IMR-90 (cell line): ENCODE measurements at regions not wholly inside any gene's neighbourhood (a gene's known extent, or its start where the extent isn't known, plus 50 kb on each side); places are given as distances from the start of the nearest gene placed in this dataset.

ENCODE experiments used
- ATAC-seq: fragments of 200-7000 bp; cut with Tn5 transposase; 2 replicates; pipeline ENCODE4 v1.9.1; 2020; ENCODE audit warnings: low read depth, mild to moderate bottlenecking, moderate library complexity
- BruUV-seq: library from RNA; stranded (reverse); fragments of 400-500 nt; replicated peaks from 2 replicates; lab custom pipeline; 2021; lab: Mats Ljungman, UMichigan
- CTCF ChIA-PET: fragments of 300-600 bp; formaldehyde crosslinking; extraction: SDS; loops from one replicate; lab custom pipeline; 2021; ENCODE audit warnings: antibody characterized with exemption; lab: Yijun Ruan, JAX
- POLR2A ChIA-PET: fragments of 300-600 bp; sonication (Branson Sonifier 250); formaldehyde crosslinking; loops from one replicate; lab custom pipeline; 2022; ENCODE audit warnings: antibody characterized with exemption; ENCODE audit not compliant: unreplicated experiment; lab: Charles Lee
- DNase-seq: peaks from one replicate; pipeline ENCODE4 v3.0.0; 2013
- H2AFZ ChIP-seq: replicated peaks from 2 replicates; pipeline ENCODE3; 2013; ENCODE audit warnings: low read length, mild to moderate bottlenecking; ENCODE audit not compliant: poor library complexity
- H2AK5ac ChIP-seq: 2 replicates; pipeline ENCODE4 v1.6.1; 2013; ENCODE audit warnings: low read depth, low read length, inconsistent platforms
- H2AK9ac ChIP-seq: replicated peaks from 2 replicates; pipeline ENCODE3; 2013; ENCODE audit warnings: mild to moderate bottlenecking, low read depth, low read length, moderate library complexity; ENCODE audit not compliant: poor library complexity
- H2BK120ac ChIP-seq: 2 replicates; pipeline ENCODE4 v1.6.1; 2013; ENCODE audit warnings: low read depth, low read length, inconsistent platforms
- H2BK15ac ChIP-seq: 3 replicates; pipeline ENCODE4 v1.6.1; 2013; ENCODE audit warnings: low read depth, low read length, inconsistent platforms
- H2BK20ac ChIP-seq: 2 replicates; pipeline ENCODE4 v1.6.1; 2013; ENCODE audit warnings: low read depth, mild to moderate bottlenecking, inconsistent platforms, low read length, moderate library complexity
- H2BK5ac ChIP-seq: 2 replicates; pipeline ENCODE4 v1.6.1; 2013; ENCODE audit warnings: mild to moderate bottlenecking, low read depth, low read length, inconsistent platforms; ENCODE audit not compliant: poor library complexity, severe bottlenecking
- H3K14ac ChIP-seq: replicated peaks from 2 replicates; pipeline ENCODE4 v1.6.1; 2013; ENCODE audit warnings: low read depth, low read length, inconsistent platforms
- H3K18ac ChIP-seq: 2 replicates; pipeline ENCODE4 v1.6.1; 2013; ENCODE audit warnings: low read depth, low read length, control low read depth
- H3K23ac ChIP-seq: 2 replicates; pipeline ENCODE4 v1.6.1; 2013; ENCODE audit warnings: low read depth, low read length, inconsistent platforms
- H3K27ac ChIP-seq: 2 replicates; pipeline ENCODE4 v1.5.1; 2013; ENCODE audit warnings: mild to moderate bottlenecking, control low read depth, low read length; ENCODE audit not compliant: insufficient read depth
- H3K27me3 ChIP-seq: 2 replicates; pipeline ENCODE4 v1.6.1; 2013; ENCODE audit warnings: low read length; ENCODE audit not compliant: control insufficient read depth, insufficient read depth
- H3K36me3 ChIP-seq: 2 replicates; pipeline ENCODE4 v1.6.1; 2013; ENCODE audit warnings: low read length, mixed read lengths; ENCODE audit not compliant: control insufficient read depth, insufficient read depth
- H3K4ac ChIP-seq: 2 replicates; pipeline ENCODE4 v1.6.1; 2013; ENCODE audit warnings: low read depth, low read length, inconsistent platforms
- H3K4me1 ChIP-seq: 2 replicates; pipeline ENCODE4 v1.6.1; 2013; ENCODE audit warnings: low read length, mixed read lengths; ENCODE audit not compliant: control insufficient read depth, insufficient read depth
- H3K4me2 ChIP-seq: 2 replicates; pipeline ENCODE4 v1.6.1; 2013; ENCODE audit warnings: low read depth, mild to moderate bottlenecking, control low read depth, low read length, moderate library complexity
- H3K4me3 ChIP-seq: 2 replicates; pipeline ENCODE4 v1.5.1; 2013; ENCODE audit warnings: low read depth, mild to moderate bottlenecking, control low read depth, low read length, moderate library complexity; ENCODE audit not compliant: insufficient read depth
- H3K56ac ChIP-seq: 2 replicates; pipeline ENCODE4 v1.6.1; 2013; ENCODE audit warnings: low read length, inconsistent platforms; ENCODE audit not compliant: insufficient read depth; ENCODE audit errors: extremely low read depth
- H3K79me1 ChIP-seq, 2 experiments: 2 replicates each; pipeline ENCODE4 v1.6.1; 2013; ENCODE audit warnings: low read length in 2 of 2, inconsistent platforms in 1 of 2, low read depth in 1 of 2
- H3K9ac ChIP-seq: 2 replicates; pipeline ENCODE4 v1.6.1; 2013; ENCODE audit warnings: low read depth, low read length, control low read depth
- H3K9me1 ChIP-seq: 2 replicates; pipeline ENCODE4 v1.6.1; 2013; ENCODE audit warnings: low read length, inconsistent platforms; ENCODE audit not compliant: insufficient read depth
- H3K9me3 ChIP-seq: 2 replicates; pipeline ENCODE4 v1.6.1; 2013; ENCODE audit warnings: low read length; ENCODE audit not compliant: control insufficient read depth, insufficient read depth
- H4K20me1 ChIP-seq: 2 replicates; pipeline ENCODE4 v1.6.1; 2013; ENCODE audit warnings: low read length, inconsistent platforms; ENCODE audit not compliant: insufficient read depth
- H4K5ac ChIP-seq: 2 replicates; pipeline ENCODE4 v1.6.1; 2013; ENCODE audit warnings: mild to moderate bottlenecking, low read depth, low read length, control low read depth
- H4K8ac ChIP-seq, 2 experiments: 2 replicates each; pipeline ENCODE4 v1.6.1; 2013; ENCODE audit warnings: low read depth in 2 of 2, low read length in 2 of 2, control low read depth in 1 of 2, inconsistent platforms in 1 of 2
- H4K91ac ChIP-seq: 2 replicates; pipeline ENCODE4 v1.6.1; 2013; ENCODE audit warnings: low read depth, low read length, inconsistent platforms; ENCODE audit not compliant: insufficient read depth
- BHLHE40 ChIP-seq: fragments of 150-350 bp; IDR thresholded peaks from 2 replicates; pipeline ENCODE4 v1.6.1; 2016; ENCODE audit warnings: mild to moderate bottlenecking, low read depth, low read length
- CEBPB ChIP-seq: IDR thresholded peaks from 2 replicates; pipeline ENCODE4 v1.6.1; 2012; ENCODE audit warnings: low read depth, low read length, improper control_type of control experiment
- CHD1 ChIP-seq: IDR thresholded peaks from 2 replicates; pipeline ENCODE4 v1.6.1; 2012; ENCODE audit warnings: low read depth, low read length, improper control_type of control experiment
- FOS ChIP-seq: fragments of 150-350 bp; IDR thresholded peaks from 2 replicates; pipeline ENCODE4 v1.6.1; 2016; ENCODE audit warnings: low read depth, low read length
- MAFK ChIP-seq: IDR thresholded peaks from 2 replicates; pipeline ENCODE4 v1.6.1; 2012; ENCODE audit warnings: low read depth, low read length, improper control_type of control experiment
- MAZ ChIP-seq: IDR thresholded peaks from 2 replicates; pipeline ENCODE4 v1.6.1; 2012; ENCODE audit warnings: low read depth, mild to moderate bottlenecking, low read length, improper control_type of control experiment, moderate library complexity, borderline replicate concordance
- MXI1 ChIP-seq: IDR thresholded peaks from 2 replicates; pipeline ENCODE4 v1.6.1; 2012; ENCODE audit warnings: low read depth, mild to moderate bottlenecking, low read length, moderate library complexity, borderline replicate concordance
- NFE2L2 ChIP-seq: fragments of 150-350 bp; IDR thresholded peaks from 2 replicates; pipeline ENCODE4 v1.6.1; 2016; ENCODE audit warnings: low read depth, mild to moderate bottlenecking, low read length
- RAD21 ChIP-seq: IDR thresholded peaks from 2 replicates; pipeline ENCODE4 v1.6.1; 2012; ENCODE audit warnings: low read length, improper control_type of control experiment
- RCOR1 ChIP-seq: IDR thresholded peaks from 2 replicates; pipeline ENCODE4 v1.6.1; 2012; ENCODE audit warnings: mild to moderate bottlenecking, low read length, improper control_type of control experiment; ENCODE audit not compliant: insufficient replicate concordance
- RFX5 ChIP-seq: IDR thresholded peaks from 2 replicates; pipeline ENCODE4 v1.8.0; 2012; ENCODE audit warnings: low read depth, mild to moderate bottlenecking, low read length, moderate library complexity
- SMC3 ChIP-seq: fragments of 150-350 bp; IDR thresholded peaks from 2 replicates; pipeline ENCODE4 v1.6.1; 2016; ENCODE audit warnings: low read depth, mild to moderate bottlenecking, antibody characterized with exemption, low read length, moderate library complexity
- WGBS, 2 experiments: methylation state at CpG; one replicate each; pipeline versions ENCODE4 v1.1.5 to v1.1.7; 2013; ENCODE audit warnings: missing lambda C conversion rate in 2 of 2; ENCODE audit not compliant: insufficient read length in 1 of 2; ENCODE audit errors: extremely low coverage in 2 of 2; 5-methylcytosine and 5-hydroxymethylcytosine counted together
- dilution Hi-C: fragments of 300-500 bp; cut with HindIII; formaldehyde crosslinking; loops from one replicate; pipeline ENCODE4 v1.14.3; 2018; ENCODE audit warnings: low sequenced_read_pairs; ENCODE audit not compliant: unreplicated experiment
- in situ Hi-C: fragments of 300-500 bp; cut with MboI; formaldehyde crosslinking; loops from 3 replicates; pipeline ENCODE4 v1.14.3; 2019; ENCODE audit warnings: low sequenced_read_pairs, inconsistent platforms, mixed read lengths
- intact Hi-C: fragments of 100-400 bp; cut with micrococcal nuclease; formaldehyde crosslinking; loops from 2 replicates; pipeline ENCODE4 v1.10.0; 2022
- TF ChIP-seq, protein P1 (sequence below): fragments of 150-350 bp; IDR thresholded peaks from 2 replicates; pipeline ENCODE4 v1.6.1; 2017; ENCODE audit warnings: mild to moderate bottlenecking, antibody characterized with exemption, low read length, low read depth
- TF ChIP-seq, protein P2 (sequence below): conservative IDR thresholded peaks from 2 replicates; pipeline ENCODE4 v1.5.1; 2012; ENCODE audit warnings: mild to moderate bottlenecking, low read depth, low read length, improper control_type of control experiment

DNA sequence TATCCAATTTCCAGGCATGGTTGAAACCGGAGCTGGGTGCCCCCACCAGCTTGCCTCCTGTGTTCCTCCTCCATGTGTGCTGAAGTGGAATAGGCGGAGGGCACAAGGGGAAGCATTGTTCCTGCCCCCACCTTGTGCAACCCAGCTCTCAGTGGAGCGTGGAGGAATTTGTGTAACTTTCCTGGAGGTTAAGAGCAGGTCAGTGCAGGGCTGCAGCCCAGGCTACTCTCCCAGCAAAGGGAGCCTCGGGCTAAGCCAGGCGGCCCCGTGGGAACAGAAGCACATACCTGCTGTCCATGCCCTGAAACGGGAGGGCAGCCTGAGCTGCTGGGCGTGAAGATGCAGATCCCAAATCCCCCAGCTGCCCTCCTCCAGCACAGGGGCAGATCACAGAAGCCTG is 158.8 kb upstream of the LHX1 start:
- dilution Hi-C loops (no loop called here), intact Hi-C loops (no loop called here), in situ Hi-C loops (no loop called here)
- 0% methylated on average over 3 of the region's 8 CpGs; no CpG with 5 or more reads in 1 of the 2 experiments for whole genome bisulfite sequencing, 2 experiments
- H2AK5ac ChIP-seq, result no peak overlapping the region
- no peaks in the 10 kb centered on the region for H4K20me1 ChIP-seq
- H3K9me3 ChIP-seq, result no peaks in the 10 kb centered on the region
- no peak overlapping the region for H3K18ac ChIP-seq
- no peaks in the 10 kb centered on the region for H3K9me1 ChIP-seq
- H2BK120ac ChIP-seq, result no peak overlapping the region
- H3K23ac ChIP-seq, result no peak overlapping the region
- no peak overlapping the region for H3K9ac ChIP-seq
- no peaks in the 10 kb centered on the region for H3K79me1 ChIP-seq
- no peak for TF ChIP-seq CHD1
- TF ChIP-seq, protein P1, sequence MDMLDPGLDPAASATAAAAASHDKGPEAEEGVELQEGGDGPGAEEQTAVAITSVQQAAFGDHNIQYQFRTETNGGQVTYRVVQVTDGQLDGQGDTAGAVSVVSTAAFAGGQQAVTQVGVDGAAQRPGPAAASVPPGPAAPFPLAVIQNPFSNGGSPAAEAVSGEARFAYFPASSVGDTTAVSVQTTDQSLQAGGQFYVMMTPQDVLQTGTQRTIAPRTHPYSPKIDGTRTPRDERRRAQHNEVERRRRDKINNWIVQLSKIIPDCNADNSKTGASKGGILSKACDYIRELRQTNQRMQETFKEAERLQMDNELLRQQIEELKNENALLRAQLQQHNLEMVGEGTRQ, result no peak
- no peak for TF ChIP-seq CEBPB
- TF ChIP-seq RCOR1, result no peak
- no peak for TF ChIP-seq BHLHE40
- no peak for TF ChIP-seq RFX5
- no peak for TF ChIP-seq MAZ
- no peak for TF ChIP-seq FOS
- TF ChIP-seq, protein P2, sequence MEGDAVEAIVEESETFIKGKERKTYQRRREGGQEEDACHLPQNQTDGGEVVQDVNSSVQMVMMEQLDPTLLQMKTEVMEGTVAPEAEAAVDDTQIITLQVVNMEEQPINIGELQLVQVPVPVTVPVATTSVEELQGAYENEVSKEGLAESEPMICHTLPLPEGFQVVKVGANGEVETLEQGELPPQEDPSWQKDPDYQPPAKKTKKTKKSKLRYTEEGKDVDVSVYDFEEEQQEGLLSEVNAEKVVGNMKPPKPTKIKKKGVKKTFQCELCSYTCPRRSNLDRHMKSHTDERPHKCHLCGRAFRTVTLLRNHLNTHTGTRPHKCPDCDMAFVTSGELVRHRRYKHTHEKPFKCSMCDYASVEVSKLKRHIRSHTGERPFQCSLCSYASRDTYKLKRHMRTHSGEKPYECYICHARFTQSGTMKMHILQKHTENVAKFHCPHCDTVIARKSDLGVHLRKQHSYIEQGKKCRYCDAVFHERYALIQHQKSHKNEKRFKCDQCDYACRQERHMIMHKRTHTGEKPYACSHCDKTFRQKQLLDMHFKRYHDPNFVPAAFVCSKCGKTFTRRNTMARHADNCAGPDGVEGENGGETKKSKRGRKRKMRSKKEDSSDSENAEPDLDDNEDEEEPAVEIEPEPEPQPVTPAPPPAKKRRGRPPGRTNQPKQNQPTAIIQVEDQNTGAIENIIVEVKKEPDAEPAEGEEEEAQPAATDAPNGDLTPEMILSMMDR, result no peak
- TF ChIP-seq SMC3, result no peak
- TF ChIP-seq MXI1, result no peak
- TF ChIP-seq RAD21, result no peak
- TF ChIP-seq NFE2L2, result no peak
- TF ChIP-seq MAFK, result no peak
- ATAC-seq, result no peak
- no peak overlapping the region for H4K8ac ChIP-seq
- no peak overlapping the region for H2AFZ ChIP-seq
- BruUV-seq, result no TSS peak
- no peak overlapping the region for H3K4ac ChIP-seq
- no peak overlapping the region for H4K91ac ChIP-seq
- no peak overlapping the region for H3K14ac ChIP-seq
- H3K56ac ChIP-seq, result no peak overlapping the region
- ChIA-PET CTCF (no interaction called here), POLR2A (no interaction called here)
- no peak overlapping the region for H3K4me2 ChIP-seq
- no peak overlapping the region for H2AK9ac ChIP-seq
- no peak for DNase-seq
- H4K5ac ChIP-seq, result no peak overlapping the region
- no peak overlapping the region for H2BK5ac ChIP-seq
- H3K27me3 ChIP-seq, result no peaks in the 10 kb centered on the region; the same call in none of the 2 replicates
- H3K36me3 ChIP-seq, result no peaks in the 10 kb centered on the region
- H2BK20ac ChIP-seq, result no peak overlapping the region
- no peak overlapping the region for H2BK15ac ChIP-seq
- no peaks in the 10 kb centered on the region for H3K4me1 ChIP-seq
- H3K27ac ChIP-seq, result no peak overlapping the region
- H3K4me3 ChIP-seq, result no peak overlapping the region
